ENCODE measurements at regions not wholly inside any gene's neighbourhood (a gene's known extent, or its start where the extent isn't known, plus 50 kb on each side); places are given as distances from the start of the nearest gene placed in this dataset.

GRCh38 chr4:62461961-62462360 is 1261.8 kb downstream of the ADGRL3 start:
- no peak for TF ChIP-seq EZH2phosphoT487 (IDR thresholded peaks at IDR 0.05; ENCODE audit: unreplicated experiment)
- no peak for TF ChIP-seq CTCF (conservative IDR thresholded peaks at IDR 0.05; ENCODE audit: low read depth in 2 of 2)
- no peak for TF ChIP-seq POLR2AphosphoS5 (IDR thresholded peaks at IDR 0.05; ENCODE audit: low read depth)
- no peak for TF ChIP-seq REST (IDR thresholded peaks at IDR 0.05; ENCODE audit: unreplicated experiment)
- no peak for TF ChIP-seq JUNB (IDR thresholded peaks at IDR 0.05; ENCODE audit: unreplicated experiment)
- no peak for TF ChIP-seq EZH2 (IDR thresholded peaks at IDR 0.05; ENCODE audit: low read depth, unreplicated experiment)
